ENCODE measurements at regions not wholly inside any gene's neighbourhood (a gene's known extent, or its start where the extent isn't known, plus 50 kb on each side); places are given as distances from the start of the nearest gene placed in this dataset.

- Mint-ChIP-seq H3K4me1 (ENCODE audit: low read depth) (peaks cover 12% of the 10 kb centered on the region), H3K27me3 (peaks cover 10% of the 10 kb centered on the region), H3K4me3 (ENCODE audit: low read depth) (no peak overlapping the region), H3K27ac (no peak overlapping the region), H3K36me3 (ENCODE audit: insufficient read depth) (no peaks in the 10 kb centered on the region), H3K9me3 (ENCODE audit: low read depth) (no peaks in the 10 kb centered on the region)
- TF ChIP-seq CTCF (IDR thresholded peaks at IDR 0.05; ENCODE audit: unreplicated experiment): no peak
- no peak for DNase-seq (ENCODE audit: low spot score, unreplicated experiment)
These were observed 56.1 kb upstream of the TMEM132D start for GRCh38 chr12:129959889-129960288.

- no peak for DNase-seq (ENCODE audit: low spot score, unreplicated experiment)
- Mint-ChIP-seq H3K4me1 (ENCODE audit: low read depth) (peaks cover 21% of the 10 kb centered on the region), H3K36me3 (ENCODE audit: insufficient read depth) (peaks cover 1% of the 10 kb centered on the region), H3K4me3 (ENCODE audit: low read depth) (no peak overlapping the region), H3K27ac (peak overlapping the region; percentile 74), H3K27me3 (peaks cover 10% of the 10 kb centered on the region), H3K9me3 (ENCODE audit: low read depth) (peaks cover 5% of the 10 kb centered on the region)
- TF ChIP-seq CTCF (IDR thresholded peaks at IDR 0.05; ENCODE audit: unreplicated experiment): no peak
These were observed 57.3 kb upstream of the TMEM132D start for GRCh38 chr12:129961091-129961490.

GRCh38 chr12:129961856-129962255 is 58.0 kb upstream of the TMEM132D start:
- DNase-seq (ENCODE audit: low spot score, unreplicated experiment): no peak
- Mint-ChIP-seq H3K4me1 (ENCODE audit: low read depth) (peaks cover 25% of the 10 kb centered on the region), H3K4me3 (ENCODE audit: low read depth) (no peak overlapping the region), H3K27ac (no peak overlapping the region), H3K27me3 (peaks cover 10% of the 10 kb centered on the region), H3K36me3 (ENCODE audit: insufficient read depth) (peaks cover 1% of the 10 kb centered on the region), H3K9me3 (ENCODE audit: low read depth) (peaks cover 5% of the 10 kb centered on the region)
- no peak for TF ChIP-seq CTCF (IDR thresholded peaks at IDR 0.05; ENCODE audit: unreplicated experiment)

- TF ChIP-seq CTCF (IDR thresholded peaks at IDR 0.05; ENCODE audit: unreplicated experiment): no peak
- Mint-ChIP-seq H3K27me3 (peaks cover 10% of the 10 kb centered on the region), H3K27ac (no peak overlapping the region), H3K9me3 (ENCODE audit: low read depth) (peaks cover 5% of the 10 kb centered on the region), H3K4me1 (ENCODE audit: low read depth) (peaks cover 25% of the 10 kb centered on the region), H3K4me3 (ENCODE audit: low read depth) (peak overlapping the region; percentile 1), H3K36me3 (ENCODE audit: insufficient read depth) (peaks cover 1% of the 10 kb centered on the region)
- DNase-seq (ENCODE audit: low spot score, unreplicated experiment): no peak
These were observed 60.5 kb upstream of the TMEM132D start for GRCh38 chr12:129964300-129964699.

- no peak for TF ChIP-seq CTCF (IDR thresholded peaks at IDR 0.05; ENCODE audit: unreplicated experiment)
- Mint-ChIP-seq H3K36me3 (ENCODE audit: insufficient read depth) (peaks cover 1% of the 10 kb centered on the region), H3K27me3 (peaks cover 10% of the 10 kb centered on the region), H3K4me1 (ENCODE audit: low read depth) (peaks cover 25% of the 10 kb centered on the region), H3K9me3 (ENCODE audit: low read depth) (peaks cover 5% of the 10 kb centered on the region), H3K27ac (peak overlapping the region; percentile 85), H3K4me3 (ENCODE audit: low read depth) (peak overlapping the region; percentile 1)
- peak; percentile 17 for DNase-seq (ENCODE audit: low spot score, unreplicated experiment)
These were observed 61.1 kb upstream of the TMEM132D start for GRCh38 chr12:129964826-129965457.

All from progenitor cell of endocrine pancreas (in vitro differentiated cells).